ENCODE measurements at regions not wholly inside any gene's neighbourhood (a gene's known extent, or its start where the extent isn't known, plus 50 kb on each side); places are given as distances from the start of the nearest gene placed in this dataset.

DNA sequence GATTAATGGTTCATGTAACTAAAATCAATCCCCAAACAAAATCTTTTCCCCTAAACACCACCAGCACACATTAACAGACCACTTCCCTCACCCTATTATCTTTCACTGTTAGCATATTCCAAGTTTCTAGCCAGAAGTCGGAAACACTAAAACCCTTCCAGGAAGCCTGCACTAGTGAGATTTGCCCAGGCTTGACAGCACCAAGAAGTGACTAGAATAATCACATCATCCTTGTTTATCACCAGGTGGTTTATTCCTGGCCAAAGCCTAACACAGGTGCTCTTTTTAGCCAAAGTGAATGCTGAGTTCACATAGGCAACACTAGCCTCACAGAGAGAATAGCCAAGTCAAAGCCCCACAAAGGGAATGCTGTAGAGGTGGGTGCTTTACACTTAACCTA, 221.2 kb upstream of the HNRNPA3 start:
- TF ChIP-seq PAX5 (IDR thresholded peaks at IDR 0.05; ENCODE audit: insufficient read depth, low read length, severe bottlenecking) (no peak), POLR2A (IDR thresholded peaks at IDR 0.05; ENCODE audit: low read depth, low read length) (no peak), TAF1 (IDR thresholded peaks at IDR 0.05; ENCODE audit: low read depth, low read length) (no peak)

Data from GM12891 (cell line).